SJCRH30 (cell line): ENCODE measurements at regions not wholly inside any gene's neighbourhood (a gene's known extent, or its start where the extent isn't known, plus 50 kb on each side); places are given as distances from the start of the nearest gene placed in this dataset.
A peak's percentile ranks its signal among the peaks of the same experiment; 100 is the strongest.

ENCODE experiments used
- DNase-seq, 2 experiments: peaks; one replicate each; pipeline ENCODE4 v3.0.0-alpha.2; 2015 to 2020
- H3K27ac ChIP-seq: fragments of 250-450 bp; sonication (Bioruptor Pico); 2 replicates; pipeline ENCODE4 v1.5.1; 2020; ENCODE audit warnings: mild to moderate bottlenecking, moderate library complexity
- H3K27me3 ChIP-seq: fragments of 250-450 bp; sonication (Bioruptor Pico); 2 replicates; pipeline ENCODE4 v1.5.1; 2020; ENCODE audit warnings: mild to moderate bottlenecking, moderate library complexity
- H3K36me3 ChIP-seq: fragments of 250-450 bp; sonication (Bioruptor Pico); 2 replicates; pipeline ENCODE4 v1.5.1; 2020; ENCODE audit warnings: mild to moderate bottlenecking, moderate library complexity
- H3K4me1 ChIP-seq: fragments of 250-450 bp; sonication (Bioruptor Pico); 2 replicates; pipeline ENCODE4 v1.5.1; 2020; ENCODE audit warnings: mild to moderate bottlenecking, moderate library complexity
- H3K4me3 ChIP-seq: fragments of 250-450 bp; sonication (Bioruptor Pico); 2 replicates; pipeline ENCODE4 v1.5.1; 2020; ENCODE audit warnings: mild to moderate bottlenecking, moderate library complexity
- H3K9me3 ChIP-seq: fragments of 250-450 bp; sonication (Bioruptor Pico); replicated peaks from 2 replicates; pipeline ENCODE4 v1.5.1; 2020; ENCODE audit warnings: mild to moderate bottlenecking, moderate library complexity

DNA sequence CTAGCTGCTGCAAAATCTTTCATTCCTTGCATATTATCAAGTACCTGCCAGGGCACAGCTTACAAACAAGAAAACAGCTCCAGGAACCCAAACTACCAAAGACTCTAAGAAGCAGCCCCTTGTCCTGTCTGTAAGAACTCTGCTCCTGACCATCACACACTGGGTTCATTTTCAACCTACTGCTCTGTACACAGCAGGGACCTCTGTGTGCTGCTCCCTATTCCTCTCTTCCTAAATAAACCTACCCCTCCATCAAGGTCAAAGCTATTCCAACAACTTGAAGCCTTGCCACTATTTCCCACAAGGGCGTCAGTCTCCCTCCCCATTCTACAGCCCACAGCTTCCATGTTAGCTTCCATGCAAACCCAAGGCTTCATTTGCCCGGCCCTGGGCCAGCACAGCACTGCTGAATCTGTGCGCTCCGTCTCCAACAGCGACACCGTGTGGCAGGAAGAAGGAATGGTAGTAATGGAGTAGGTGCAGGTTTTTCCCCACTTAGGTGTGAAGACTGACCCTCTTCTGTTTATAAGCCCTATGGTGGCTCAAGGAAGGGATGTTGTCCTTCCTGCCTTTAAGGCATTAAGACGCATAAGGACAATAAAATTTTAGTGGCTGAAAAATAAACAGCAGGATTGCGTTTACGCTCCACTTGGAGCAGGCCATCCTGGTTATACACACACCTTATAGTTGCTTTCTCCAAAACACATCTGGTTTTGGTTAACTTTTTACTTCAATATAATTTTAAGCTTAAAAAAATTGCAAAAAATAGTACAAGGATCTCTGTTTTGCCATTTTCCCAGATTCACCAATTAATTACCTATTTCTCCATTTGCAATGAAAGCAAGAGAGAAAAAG is 115.2 kb upstream of the NXT1 start:
- Histone ChIP-seq H3K9me3 (no peaks in the 10 kb centered on the region), H3K27ac (peak overlapping the region; percentile 89), H3K27me3 (no peaks in the 10 kb centered on the region), H3K36me3 (no peaks in the 10 kb centered on the region), H3K4me3 (no peak overlapping the region), H3K4me1 (peaks cover 38% of the 10 kb centered on the region)
- peak; percentile 38 to 58 for DNase-seq

- peaks cover 38% of the 10 kb centered on the region for H3K4me1 ChIP-seq
- no peaks in the 10 kb centered on the region for H3K9me3 ChIP-seq
- H3K27ac ChIP-seq, result peak overlapping the region; percentile 89
- H3K36me3 ChIP-seq, result no peaks in the 10 kb centered on the region
- H3K27me3 ChIP-seq, result no peaks in the 10 kb centered on the region
- peak; percentile 84 to 88 for DNase-seq
- H3K4me3 ChIP-seq, result no peak overlapping the region
Measured at GRCh38 chr20:23234311-23235078, 116.1 kb upstream of the NXT1 start.

- H3K36me3 ChIP-seq, result no peaks in the 10 kb centered on the region
- H3K27me3 ChIP-seq, result no peaks in the 10 kb centered on the region
- no peak overlapping the region for H3K27ac ChIP-seq
- peaks cover 47% of the 10 kb centered on the region for H3K4me1 ChIP-seq
- H3K4me3 ChIP-seq, result no peak overlapping the region
- no peak for DNase-seq
- H3K9me3 ChIP-seq, result no peaks in the 10 kb centered on the region
Measured at GRCh38 chr20:23233341-23233740, 117.2 kb upstream of the NXT1 start.

DNA sequence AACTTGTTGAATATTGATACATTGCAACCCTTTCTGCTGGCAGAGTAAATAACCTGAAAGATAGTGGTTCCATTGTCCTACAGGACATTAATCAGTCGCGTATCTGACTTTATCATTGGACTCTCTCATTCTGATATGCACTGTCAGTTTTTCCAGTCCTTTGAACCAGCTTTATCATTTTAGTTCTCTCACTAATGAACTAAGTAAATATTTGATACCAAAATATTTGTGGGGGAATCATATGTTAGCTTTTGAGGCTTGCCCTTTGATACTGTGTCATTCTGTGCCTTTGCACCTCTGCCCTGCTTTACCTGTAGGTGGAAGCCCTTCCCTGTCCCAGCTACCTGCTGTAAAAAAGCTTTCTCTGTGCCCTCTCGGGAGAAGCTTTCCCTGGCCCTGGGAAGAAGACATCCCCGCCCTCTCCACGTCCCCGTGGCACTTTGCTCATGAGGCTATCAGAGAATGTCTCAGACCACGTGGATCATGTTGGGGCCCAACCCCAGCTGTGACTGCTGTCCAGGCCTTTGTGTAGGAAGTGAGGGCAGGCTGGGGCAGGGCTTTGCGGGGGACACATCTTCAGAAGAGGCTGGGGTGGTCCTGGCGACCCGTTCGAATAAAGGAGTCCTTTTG is 117.8 kb upstream of the NXT1 start:
- H3K4me1 ChIP-seq, result peaks cover 47% of the 10 kb centered on the region
- no peaks in the 10 kb centered on the region for H3K9me3 ChIP-seq
- H3K36me3 ChIP-seq, result no peaks in the 10 kb centered on the region
- DNase-seq, result no peak
- no peak overlapping the region for H3K4me3 ChIP-seq
- no peak overlapping the region for H3K27ac ChIP-seq
- no peaks in the 10 kb centered on the region for H3K27me3 ChIP-seq

DNA sequence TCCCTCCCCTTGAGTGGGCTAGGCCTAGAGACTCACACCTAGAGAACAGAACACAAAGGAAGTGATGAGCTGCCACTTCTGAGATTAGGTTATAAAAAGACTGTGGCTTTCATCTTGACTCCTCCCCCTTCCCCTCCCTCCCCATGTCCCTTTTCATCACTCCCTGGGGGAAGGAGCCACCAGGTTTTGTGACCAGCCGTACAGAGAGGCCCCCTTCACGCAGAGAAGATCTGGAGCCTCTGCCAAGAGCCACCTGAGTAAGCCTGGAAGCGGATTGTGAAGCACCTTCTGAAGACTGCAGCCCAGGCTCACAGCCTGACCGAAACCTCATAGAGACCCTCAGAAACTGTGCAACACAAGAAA is 118.4 kb upstream of the NXT1 start:
- Histone ChIP-seq H3K9me3 (no peaks in the 10 kb centered on the region), H3K27ac (no peak overlapping the region), H3K27me3 (no peaks in the 10 kb centered on the region), H3K4me1 (peaks cover 45% of the 10 kb centered on the region), H3K4me3 (no peak overlapping the region), H3K36me3 (no peaks in the 10 kb centered on the region)
- no peak for DNase-seq

GRCh38 chr20:23231561-23232218 is 118.9 kb upstream of the NXT1 start:
- Histone ChIP-seq H3K27me3 (no peaks in the 10 kb centered on the region), H3K4me3 (no peak overlapping the region), H3K9me3 (no peaks in the 10 kb centered on the region), H3K4me1 (peaks cover 42% of the 10 kb centered on the region), H3K27ac (0 out of 2 replicates have a peak overlapping the region, but pooled peaks have one; percentile 20), H3K36me3 (no peaks in the 10 kb centered on the region)
- no peak for DNase-seq

DNA sequence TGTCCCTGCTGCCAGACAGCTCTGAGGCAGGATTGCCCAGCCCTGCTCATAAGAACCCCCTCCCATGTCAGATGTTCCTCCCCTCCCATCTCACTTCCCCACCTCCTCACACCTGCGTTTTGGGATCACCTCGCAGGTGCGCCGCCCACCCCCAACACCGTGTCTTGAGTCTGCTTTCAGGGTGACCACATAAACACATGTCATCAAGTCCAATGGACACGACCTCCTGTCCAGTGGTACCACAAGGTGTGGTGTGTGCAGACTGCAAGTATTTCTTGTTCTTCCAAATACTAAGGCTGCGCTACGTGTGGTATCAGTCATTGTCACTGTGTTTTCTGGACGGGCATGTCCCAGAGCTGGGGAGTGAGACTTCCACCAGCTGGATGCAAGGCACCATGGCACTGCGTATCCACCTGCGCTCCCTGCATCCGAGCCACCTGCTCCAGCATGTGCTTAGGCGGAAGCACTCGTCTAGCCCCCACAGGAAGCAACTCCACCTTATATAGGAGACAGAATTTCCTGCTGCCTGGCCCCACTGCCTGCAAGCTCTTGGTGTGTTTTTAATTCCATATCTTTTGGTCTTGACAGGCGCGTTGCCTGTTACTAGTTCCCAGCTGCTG is 119.7 kb upstream of the NXT1 start:
- DNase-seq, result no peak
- no peaks in the 10 kb centered on the region for H3K36me3 ChIP-seq
- peaks cover 35% of the 10 kb centered on the region for H3K4me1 ChIP-seq
- H3K4me3 ChIP-seq, result no peak overlapping the region
- H3K9me3 ChIP-seq, result no peaks in the 10 kb centered on the region
- H3K27ac ChIP-seq, result no peak overlapping the region
- H3K27me3 ChIP-seq, result no peaks in the 10 kb centered on the region

DNA sequence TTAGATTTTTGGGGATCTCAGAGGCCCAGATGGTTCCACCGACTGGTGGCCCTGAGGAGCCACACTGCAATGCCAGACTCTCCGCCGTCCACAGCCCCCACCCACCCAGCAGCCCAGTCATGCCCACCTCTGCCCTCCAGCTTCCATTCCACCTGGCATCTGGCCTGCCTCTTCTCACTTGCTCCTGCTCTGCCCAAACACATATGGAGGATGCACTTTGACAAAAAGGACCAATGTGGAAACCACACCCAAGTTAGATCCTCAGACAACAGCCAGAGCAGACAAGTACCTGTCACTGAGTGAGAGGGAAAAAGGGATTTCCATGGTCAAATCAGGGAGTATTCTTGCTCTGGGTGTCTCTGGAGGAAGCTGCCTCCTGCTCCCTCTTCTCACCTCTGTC is 120.6 kb upstream of the NXT1 start:
- Histone ChIP-seq H3K27ac (no peak overlapping the region), H3K4me3 (no peak overlapping the region), H3K27me3 (no peaks in the 10 kb centered on the region), H3K9me3 (no peaks in the 10 kb centered on the region), H3K36me3 (no peaks in the 10 kb centered on the region), H3K4me1 (peaks cover 30% of the 10 kb centered on the region)
- no peak for DNase-seq

DNA sequence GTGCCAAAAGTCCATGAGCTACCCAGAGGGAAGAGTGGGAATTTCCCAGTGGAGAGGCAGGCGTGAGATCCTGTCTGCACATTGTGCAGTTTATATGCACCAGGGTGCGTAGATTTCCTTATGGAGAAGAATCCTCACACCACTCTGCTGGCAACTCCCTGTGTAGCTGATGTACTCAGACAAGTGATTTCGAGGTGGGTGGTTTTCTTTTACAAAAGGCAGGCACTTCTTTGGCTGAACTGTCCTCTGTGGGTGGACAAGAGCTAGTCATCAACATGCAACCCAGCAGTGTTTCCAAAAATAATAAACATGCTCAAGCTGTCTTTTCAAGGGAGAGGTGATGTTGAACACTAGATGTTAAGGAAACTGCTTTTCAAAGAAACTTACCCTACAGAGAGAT is 121.7 kb upstream of the NXT1 start:
- DNase-seq, result peak in 1 of 2 experiments; percentile 61
- Histone ChIP-seq H3K4me3 (no peak overlapping the region), H3K9me3 (no peaks in the 10 kb centered on the region), H3K36me3 (no peaks in the 10 kb centered on the region), H3K4me1 (peaks cover 19% of the 10 kb centered on the region), H3K27me3 (no peaks in the 10 kb centered on the region), H3K27ac (no peak overlapping the region)

GRCh38 chr20:23227976-23228375 is 122.6 kb upstream of the NXT1 start:
- Histone ChIP-seq H3K27me3 (no peaks in the 10 kb centered on the region), H3K9me3 (no peaks in the 10 kb centered on the region), H3K4me3 (no peak overlapping the region), H3K4me1 (peaks cover 15% of the 10 kb centered on the region; the same call in 1 of the 2 replicates), H3K27ac (no peak overlapping the region), H3K36me3 (no peaks in the 10 kb centered on the region)
- DNase-seq, result no peak

GRCh38 chr20:23227274-23227673 is 123.3 kb upstream of the NXT1 start:
- H3K4me1 ChIP-seq, result peaks cover 15% of the 10 kb centered on the region; the same call in 1 of the 2 replicates
- H3K27me3 ChIP-seq, result no peaks in the 10 kb centered on the region
- no peaks in the 10 kb centered on the region for H3K9me3 ChIP-seq
- H3K4me3 ChIP-seq, result no peak overlapping the region
- no peaks in the 10 kb centered on the region for H3K36me3 ChIP-seq
- no peak overlapping the region for H3K27ac ChIP-seq
- no peak for DNase-seq

DNA sequence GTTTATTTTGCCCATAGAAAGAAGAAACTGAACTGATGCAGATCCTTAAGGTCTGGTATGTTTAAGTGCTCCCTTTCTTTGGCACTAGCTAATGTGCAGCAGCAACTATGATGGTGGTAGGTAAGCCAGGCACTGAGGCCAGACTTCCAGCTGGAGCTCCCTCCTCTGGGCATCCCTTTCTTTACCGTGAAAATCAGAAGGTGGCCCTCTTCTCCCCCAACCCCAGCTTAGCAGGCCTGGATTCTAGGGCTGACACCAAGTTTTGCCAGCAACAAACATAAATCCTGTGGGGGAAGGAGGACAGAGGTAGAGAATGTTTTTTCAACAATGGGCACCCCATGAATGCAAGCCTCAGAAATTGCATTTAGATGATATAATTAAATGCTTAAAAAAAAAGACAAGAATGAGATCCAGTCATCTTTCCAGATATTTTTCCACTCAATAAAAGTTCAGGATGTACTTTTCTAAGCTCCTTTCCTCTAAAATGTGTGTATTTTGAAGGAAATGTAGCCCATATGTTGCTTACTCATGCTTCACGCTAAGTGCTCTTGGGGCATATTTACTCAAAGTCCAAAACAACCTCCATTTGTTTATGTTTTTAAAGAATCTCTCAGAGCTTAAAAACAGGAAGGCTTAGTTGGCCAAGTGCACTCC is 123.9 kb upstream of the NXT1 start:
- Histone ChIP-seq H3K4me1 (peaks cover 13% of the 10 kb centered on the region; the same call in 1 of the 2 replicates), H3K9me3 (no peaks in the 10 kb centered on the region), H3K4me3 (no peak overlapping the region), H3K36me3 (no peaks in the 10 kb centered on the region), H3K27me3 (no peaks in the 10 kb centered on the region), H3K27ac (no peak overlapping the region)
- no peak for DNase-seq

DNA sequence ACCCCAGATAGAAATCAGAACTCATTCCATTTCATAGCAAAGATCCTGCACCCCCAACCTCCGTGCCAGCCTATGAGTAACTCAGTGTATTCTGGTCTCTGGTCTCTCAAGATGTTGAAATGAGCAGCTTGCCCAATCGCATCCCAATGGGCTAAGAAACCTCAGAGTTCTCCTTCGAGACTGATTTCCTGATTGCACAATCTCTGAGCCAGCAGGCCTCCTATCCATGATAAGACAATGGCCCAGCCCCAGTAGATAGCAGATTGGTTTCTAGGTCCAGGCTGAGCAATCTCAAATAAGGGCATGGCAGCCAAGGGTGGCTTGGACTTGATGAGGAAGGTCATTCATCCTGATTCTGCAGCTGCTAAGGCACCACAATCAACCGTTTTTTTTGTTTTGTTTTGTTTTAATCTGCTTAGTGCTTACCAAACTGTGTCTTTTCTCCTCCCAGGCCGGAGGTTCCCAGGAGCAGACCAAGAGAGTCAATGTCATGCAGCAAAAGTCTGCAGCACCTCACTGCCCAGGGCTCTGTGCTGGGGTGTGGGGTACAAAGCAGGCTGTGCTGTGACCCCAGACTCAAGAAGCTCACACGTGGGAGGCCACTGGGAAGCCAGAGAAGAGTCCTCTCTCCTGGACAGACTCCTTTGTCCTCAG is 125.1 kb upstream of the NXT1 start:
- no peak overlapping the region for H3K27ac ChIP-seq
- H3K36me3 ChIP-seq, result no peaks in the 10 kb centered on the region
- H3K9me3 ChIP-seq, result 0 out of 2 replicates have a peak, but pooled peaks cover 3% of the 10 kb centered on the region
- no peak overlapping the region for H3K4me3 ChIP-seq
- H3K4me1 ChIP-seq, result peaks cover 11% of the 10 kb centered on the region; the same call in 1 of the 2 replicates
- DNase-seq, result no peak
- no peaks in the 10 kb centered on the region for H3K27me3 ChIP-seq
